Gastroesophageal sphincter (tissue), 4 donors: ENCODE measurements at regions not wholly inside any gene's neighbourhood (a gene's known extent, or its start where the extent isn't known, plus 50 kb on each side); places are given as distances from the start of the nearest gene placed in this dataset.
"Not testable (repeated sequence)": the region's sequence is repeated elsewhere in the genome, so short reads cannot be mapped to it uniquely, and the experiment has no call there.

Experiments
- ATAC-seq: fragments of 150-250 bp; one replicate; pipeline ENCODE4 v1.9.1; 2016; ENCODE audit warnings: mild to moderate bottlenecking, moderate library complexity
- H3K27ac ChIP-seq, 4 donors: fragments of 200-600 bp; sonication (generic) in 3 of 4; 1 replicate in 3 of 4; 2 replicates in 1 of 4; pipeline ENCODE4 v1.5.1; 2016 to 2019
- H3K27me3 ChIP-seq: fragments of 200-600 bp; sonication (generic); one replicate; pipeline ENCODE4 v1.5.1; 2019
- H3K36me3 ChIP-seq, 2 donors: fragments of 200-600 bp; sonication (generic); one replicate each; pipeline ENCODE4 v1.5.1; 2019; ENCODE audit warnings: control low read depth in 1 of 2
- H3K4me1 ChIP-seq, 3 donors: fragments of 200-600 bp; sonication (generic); 1 replicate in 2 of 3; 2 replicates in 1 of 3; pipeline ENCODE4 v1.5.1; 2016 to 2019; ENCODE audit warnings: control low read depth in 2 of 3
- H3K4me3 ChIP-seq, 2 donors: fragments of 200-600 bp; sonication (generic); one replicate each; pipeline ENCODE4 v1.5.1; 2019; ENCODE audit warnings: mild to moderate bottlenecking in 1 of 2, moderate library complexity in 1 of 2
- H3K9me3 ChIP-seq, 3 donors: fragments of 200-600 bp; sonication (generic); one replicate each; pipeline ENCODE4 v1.5.1; 2017 to 2019; ENCODE audit warnings: control low read depth in 2 of 3
- EP300 ChIP-seq: sonication (generic); formaldehyde crosslinking; IDR thresholded peaks from one replicate; pipeline ENCODE4 v1.6.1; 2017; ENCODE audit warnings: antibody characterized with exemption, mild to moderate bottlenecking
- POLR2A ChIP-seq, 2 donors: fragments of 450-650 bp; IDR thresholded peaks; one replicate each; pipeline ENCODE4 v1.6.1; 2017; ENCODE audit warnings: antibody characterized with exemption in 2 of 2, mild to moderate bottlenecking in 2 of 2, moderate library complexity in 1 of 2
- POLR2AphosphoS5 ChIP-seq: sonication (generic); formaldehyde crosslinking; IDR thresholded peaks from one replicate; pipeline ENCODE4 v1.6.1; 2017; ENCODE audit warnings: antibody characterized with exemption
- WGBS, 2 donors: methylation state at CpG; one replicate each; pipeline ENCODE4 v1.1.5; 2018; ENCODE audit warnings: low coverage in 1 of 2; 5-methylcytosine and 5-hydroxymethylcytosine counted together
- TF ChIP-seq, protein P1 (sequence below), 4 experiments: fragments of 200-600 bp in 2 of 4; fragments of 450-650 bp in 2 of 4; sonication (generic) in 1 of 4; IDR thresholded peaks; one replicate each; pipeline ENCODE4 v1.5.1; 2017 to 2019; ENCODE audit warnings: antibody characterized with exemption in 4 of 4, mild to moderate bottlenecking in 2 of 4, moderate library complexity in 2 of 4

- no peak for ATAC-seq
- H3K9me3 ChIP-seq: no peaks in the 10 kb centered on the region
- no peak overlapping the region for H3K4me3 ChIP-seq
Measured at GRCh38 chr7:119937745-119938144, 335.2 kb upstream of the KCND2 start.

GRCh38 chr7:119943942-119944600, 328.9 kb upstream of the KCND2 start:
- no peak for ATAC-seq

More at GRCh38 chr7:119937745-119938144, 335.2 kb upstream of the KCND2 start:
- no peaks in the 10 kb centered on the region for H3K4me1 ChIP-seq
- 82 to 83% methylated on average over 3 of the region's 3 CpGs for WGBS, 2 donors
- H3K27me3 ChIP-seq: no peaks in the 10 kb centered on the region
- TF ChIP-seq EP300 (no peak), POLR2AphosphoS5 (no peak), POLR2A (IDR thresholded peaks at IDR 0.05) (no peak)
- TF ChIP-seq, protein P1, sequence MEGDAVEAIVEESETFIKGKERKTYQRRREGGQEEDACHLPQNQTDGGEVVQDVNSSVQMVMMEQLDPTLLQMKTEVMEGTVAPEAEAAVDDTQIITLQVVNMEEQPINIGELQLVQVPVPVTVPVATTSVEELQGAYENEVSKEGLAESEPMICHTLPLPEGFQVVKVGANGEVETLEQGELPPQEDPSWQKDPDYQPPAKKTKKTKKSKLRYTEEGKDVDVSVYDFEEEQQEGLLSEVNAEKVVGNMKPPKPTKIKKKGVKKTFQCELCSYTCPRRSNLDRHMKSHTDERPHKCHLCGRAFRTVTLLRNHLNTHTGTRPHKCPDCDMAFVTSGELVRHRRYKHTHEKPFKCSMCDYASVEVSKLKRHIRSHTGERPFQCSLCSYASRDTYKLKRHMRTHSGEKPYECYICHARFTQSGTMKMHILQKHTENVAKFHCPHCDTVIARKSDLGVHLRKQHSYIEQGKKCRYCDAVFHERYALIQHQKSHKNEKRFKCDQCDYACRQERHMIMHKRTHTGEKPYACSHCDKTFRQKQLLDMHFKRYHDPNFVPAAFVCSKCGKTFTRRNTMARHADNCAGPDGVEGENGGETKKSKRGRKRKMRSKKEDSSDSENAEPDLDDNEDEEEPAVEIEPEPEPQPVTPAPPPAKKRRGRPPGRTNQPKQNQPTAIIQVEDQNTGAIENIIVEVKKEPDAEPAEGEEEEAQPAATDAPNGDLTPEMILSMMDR (IDR thresholded peaks at IDR 0.05): no peak
- H3K27ac ChIP-seq: no peak overlapping the region
- H3K36me3 ChIP-seq: no peaks in the 10 kb centered on the region

DNA sequence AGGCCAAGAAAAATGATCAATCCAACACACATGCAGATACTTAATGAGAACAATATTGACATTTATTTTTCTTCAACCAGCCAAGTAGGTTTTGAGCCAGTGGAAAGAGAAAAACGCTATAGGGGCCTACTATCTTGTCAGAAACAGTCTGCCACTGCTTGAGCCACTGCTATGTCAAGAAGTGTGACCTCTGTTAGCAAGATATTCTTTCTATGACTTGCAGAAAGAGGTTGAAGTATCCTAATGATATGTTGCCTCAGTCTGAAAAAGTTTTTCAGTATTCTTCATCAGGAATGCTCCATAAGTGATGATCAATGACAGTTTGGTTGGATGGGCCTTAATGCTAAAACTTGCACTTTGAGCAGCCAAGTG, 328.4 kb upstream of the KCND2 start:
- no peaks in the 10 kb centered on the region for H3K36me3 ChIP-seq
- no peak overlapping the region for H3K27ac ChIP-seq
- H3K4me3 ChIP-seq: no peak overlapping the region
- H3K4me1 ChIP-seq: no peaks in the 10 kb centered on the region
- WGBS, 2 donors: 38 to 83% methylated on average over 1 of the region's 1 CpG
- no peak for ATAC-seq
- no peak for TF ChIP-seq EP300
- no peaks in the 10 kb centered on the region for H3K27me3 ChIP-seq
- H3K9me3 ChIP-seq: no peaks in the 10 kb centered on the region

More at GRCh38 chr7:119943942-119944600, 328.9 kb upstream of the KCND2 start:
- H3K27me3 ChIP-seq: no peaks in the 10 kb centered on the region
- TF ChIP-seq, protein P1 (IDR thresholded peaks at IDR 0.05): no peak
- TF ChIP-seq POLR2AphosphoS5 (no peak), EP300 (no peak), POLR2A (IDR thresholded peaks at IDR 0.05) (no peak)
- no peaks in the 10 kb centered on the region for H3K9me3 ChIP-seq
- no peak overlapping the region for H3K27ac ChIP-seq
- no peaks in the 10 kb centered on the region for H3K36me3 ChIP-seq
- no peak overlapping the region for H3K4me3 ChIP-seq
- no peaks in the 10 kb centered on the region for H3K4me1 ChIP-seq
- WGBS, 2 donors: 77 to 94% methylated on average over 3 to 5 of the region's 5 CpGs

DNA sequence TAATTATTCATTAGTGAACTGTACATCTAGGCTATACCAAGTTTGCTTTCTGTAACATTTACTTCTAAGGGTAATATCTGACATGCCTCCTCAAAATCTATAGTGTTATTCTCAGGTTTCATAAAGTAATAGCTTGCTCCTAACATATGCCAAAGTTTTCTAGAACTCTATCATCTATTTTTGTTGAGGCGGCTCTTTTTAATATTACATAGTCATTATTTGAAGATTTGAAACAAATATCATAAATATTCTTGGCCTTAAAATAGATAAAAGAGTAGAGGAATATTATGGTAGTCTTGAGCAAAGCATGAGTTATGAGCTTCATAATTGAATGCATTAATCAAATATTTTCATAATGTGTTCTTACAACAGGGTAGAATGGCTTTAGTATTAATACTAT, 327.2 kb upstream of the KCND2 start:
- Histone ChIP-seq H3K36me3 (no peaks in the 10 kb centered on the region), H3K4me3 (no peak overlapping the region), H3K27me3 (no peaks in the 10 kb centered on the region), H3K4me1 (no peaks in the 10 kb centered on the region), H3K9me3 (no peaks in the 10 kb centered on the region), H3K27ac (no peak overlapping the region)
- no peak for ATAC-seq
- WGBS, 2 donors: 67 to 93% methylated on average over 1 of the region's 1 CpG
- TF ChIP-seq, protein P1 (IDR thresholded peaks at IDR 0.05): no peak
- TF ChIP-seq POLR2AphosphoS5 (no peak), POLR2A (IDR thresholded peaks at IDR 0.05) (no peak), EP300 (no peak)

- Histone ChIP-seq H3K27me3 (no peaks in the 10 kb centered on the region), H3K27ac (no peak overlapping the region), H3K4me3 (no peak overlapping the region), H3K9me3 (no peaks in the 10 kb centered on the region), H3K36me3 (no peaks in the 10 kb centered on the region), H3K4me1 (no peaks in the 10 kb centered on the region)
- TF ChIP-seq POLR2AphosphoS5 (no peak), EP300 (no peak), POLR2A (IDR thresholded peaks at IDR 0.05) (no peak)
- TF ChIP-seq, protein P1 (IDR thresholded peaks at IDR 0.05): no peak
- WGBS, 2 donors: 85 to 100% methylated on average over 2 to 4 of the region's 5 CpGs
- no peak for ATAC-seq
Measured at GRCh38 chr7:119949053-119949452, 323.9 kb upstream of the KCND2 start.

DNA sequence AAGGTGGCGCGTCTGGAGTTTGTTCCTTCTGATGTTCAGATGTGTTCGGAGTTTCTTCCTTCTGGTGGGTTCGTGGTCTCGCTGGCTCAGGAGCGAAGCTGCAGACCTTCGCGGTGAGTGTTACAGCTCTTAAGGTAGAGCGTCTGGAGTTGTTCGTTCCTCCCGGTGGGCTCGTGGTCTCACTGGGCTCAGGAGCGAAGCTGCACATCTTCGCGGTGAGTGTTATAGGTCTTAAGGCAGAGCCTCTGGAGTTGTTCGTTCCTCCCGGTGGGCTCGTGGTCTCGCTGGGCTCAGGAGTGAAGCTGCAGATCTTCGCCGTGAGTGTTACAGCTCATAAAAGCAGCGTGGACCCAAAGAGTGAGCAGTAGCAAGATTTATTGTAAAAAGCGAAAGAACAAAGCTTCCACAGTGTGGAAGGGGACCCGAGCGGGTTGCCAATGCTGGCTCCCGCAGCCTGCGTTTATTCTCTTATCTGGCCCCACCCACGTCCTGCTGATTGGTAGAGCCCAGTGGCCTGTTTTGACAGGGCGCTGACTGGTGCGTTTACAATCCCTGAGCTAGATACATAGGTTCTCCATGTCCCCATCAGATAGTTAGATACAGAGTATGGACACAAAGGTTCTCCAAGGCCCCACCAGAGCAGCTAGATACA, 322.5 kb upstream of the KCND2 start:
- H3K4me1 ChIP-seq, H3K36me3 ChIP-seq, ATAC-seq, H3K27ac ChIP-seq, H3K9me3 ChIP-seq, H3K27me3 ChIP-seq, H3K4me3 ChIP-seq: not testable (repeated sequence)
- WGBS, 2 donors: 93 to 94% methylated on average over 4 to 6 of the region's 30 CpGs

DNA sequence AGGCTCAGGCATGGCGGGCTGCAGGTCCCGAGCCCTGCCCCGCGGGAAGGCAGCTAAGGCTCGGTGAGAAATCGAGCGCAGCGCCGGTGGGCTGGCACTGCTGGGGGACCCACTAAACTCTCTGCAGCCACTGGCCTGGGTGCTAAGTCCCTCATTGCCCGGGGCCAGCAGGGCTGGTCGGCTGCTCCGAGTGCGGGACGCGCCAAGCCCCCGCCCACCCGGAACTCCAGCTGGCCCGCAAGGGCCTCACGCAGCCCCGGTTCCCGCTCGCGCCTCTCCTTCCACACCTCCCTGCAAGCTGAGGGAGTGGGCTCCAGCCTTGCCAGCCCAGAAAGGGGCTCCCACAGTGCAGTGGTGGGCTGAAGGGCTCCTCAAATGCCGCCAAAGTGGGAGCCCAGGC, 321.4 kb upstream of the KCND2 start:
- not testable (repeated sequence) for H3K27ac ChIP-seq, H3K4me3 ChIP-seq, H3K4me1 ChIP-seq, H3K9me3 ChIP-seq, H3K27me3 ChIP-seq, H3K36me3 ChIP-seq, ATAC-seq
- no CpG with 5 or more reads among the region's 24 CpGs for WGBS, 2 donors
